Left ventricle myocardium inferior (tissue), 1 donor: ENCODE measurements at regions not wholly inside any gene's neighbourhood (a gene's known extent, or its start where the extent isn't known, plus 50 kb on each side); places are given as distances from the start of the nearest gene placed in this dataset.

Experiments
- DNase-seq: peaks from one replicate; pipeline ENCODE4 v3.0.0-alpha.2; 2020
- H3K27ac ChIP-seq: fragments of 200-600 bp; replicated peaks from 2 replicates; pipeline ENCODE4 v1.8.0; 2021
- H3K27me3 ChIP-seq: fragments of 200-600 bp; 2 replicates; pipeline ENCODE4 v1.8.0; 2021; ENCODE audit warnings: low read depth
- H3K36me3 ChIP-seq: fragments of 200-600 bp; 2 replicates; pipeline ENCODE4 v1.8.0; 2021
- H3K4me1 ChIP-seq: fragments of 200-600 bp; 2 replicates; pipeline ENCODE4 v1.8.0; 2021
- H3K4me3 ChIP-seq: fragments of 200-600 bp; 2 replicates; pipeline ENCODE4 v1.8.0; 2021; ENCODE audit warnings: mild to moderate bottlenecking, moderate library complexity
- H3K9me3 ChIP-seq: fragments of 200-600 bp; replicated peaks from 2 replicates; pipeline ENCODE4 v1.8.0; 2021
- CTCF ChIP-seq: fragments of 200-600 bp; IDR thresholded peaks from 2 replicates; pipeline ENCODE4 v1.8.0; 2021; ENCODE audit warnings: antibody characterized with exemption, mild to moderate bottlenecking, borderline replicate concordance
- intact Hi-C: fragments of 100-400 bp; cut with micrococcal nuclease; formaldehyde crosslinking; loops from one replicate; pipeline ENCODE4 v1.11.0; 2022
- donor health status: DM: no; HTN: yes; CAD: no; lungs with severe emphysema.

GRCh38 chr16:80277182-80277581 lies 263.6 kb upstream of the DYNLRB2 start:
- Histone ChIP-seq H3K4me3 (no peak overlapping the region), H3K9me3 (no peaks in the 10 kb centered on the region), H3K36me3 (no peaks in the 10 kb centered on the region), H3K27me3 (no peaks in the 10 kb centered on the region), H3K27ac (no peak overlapping the region), H3K4me1 (no peaks in the 10 kb centered on the region)
- no peak for TF ChIP-seq CTCF
- intact Hi-C loops: no loop called here
- DNase-seq: no peak

GRCh38 chr16:80274576-80275191 lies 266.1 kb upstream of the DYNLRB2 start:
- H3K27me3 ChIP-seq: no peaks in the 10 kb centered on the region
- no peaks in the 10 kb centered on the region for H3K9me3 ChIP-seq
- intact Hi-C loops: no loop called here

DNA sequence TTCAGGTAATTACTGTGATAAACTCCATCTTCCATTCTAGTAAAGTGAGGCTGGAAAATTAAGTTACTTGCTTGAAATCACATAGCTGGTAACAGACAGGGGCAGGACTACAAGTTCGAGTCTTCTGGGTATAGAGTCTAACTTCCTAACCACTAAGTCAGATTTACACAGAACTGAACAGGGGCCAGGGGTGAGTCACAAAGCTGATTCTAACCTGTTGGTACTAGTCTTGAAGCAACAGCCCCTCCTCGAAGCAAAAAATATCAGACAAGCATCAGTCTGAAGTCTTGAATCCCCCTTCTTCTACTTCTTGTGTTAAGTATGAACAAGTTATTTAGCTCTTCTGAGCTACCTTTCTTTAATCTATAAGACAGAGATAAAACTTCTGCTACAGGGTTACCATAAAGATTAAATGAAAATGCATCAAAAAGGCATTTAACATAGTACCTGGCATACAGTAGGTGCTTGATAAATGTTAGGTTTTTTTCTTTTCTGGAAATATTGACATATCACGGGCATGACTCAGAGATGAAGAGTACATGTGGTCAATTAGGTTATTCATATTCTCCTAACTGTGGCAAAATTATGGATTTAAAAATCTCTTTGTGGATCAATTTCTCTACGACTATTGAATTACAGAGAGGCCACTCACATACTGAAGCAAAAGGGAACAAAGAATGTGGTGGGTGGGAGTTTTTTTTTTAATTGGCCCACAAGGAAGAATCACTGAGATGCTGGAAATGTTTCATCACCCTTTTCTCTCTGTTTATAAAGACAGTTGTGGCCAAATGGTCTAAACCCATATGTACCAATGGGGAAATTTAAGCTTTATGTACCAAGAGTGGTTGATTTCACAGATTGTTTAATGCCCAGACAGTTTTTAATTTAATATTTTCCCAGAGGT lies 266.9 kb upstream of the DYNLRB2 start:
- no peak overlapping the region for H3K4me3 ChIP-seq
- no peaks in the 10 kb centered on the region for H3K36me3 ChIP-seq
- no peaks in the 10 kb centered on the region for H3K27me3 ChIP-seq
- H3K9me3 ChIP-seq: no peaks in the 10 kb centered on the region
- H3K4me1 ChIP-seq: no peaks in the 10 kb centered on the region
- H3K27ac ChIP-seq: no peak overlapping the region
- DNase-seq: no peak
- no peak for TF ChIP-seq CTCF
- intact Hi-C loops: no loop called here

More at GRCh38 chr16:80274576-80275191, 266.1 kb upstream of the DYNLRB2 start:
- Histone ChIP-seq H3K36me3 (no peaks in the 10 kb centered on the region), H3K27ac (no peak overlapping the region), H3K4me3 (no peak overlapping the region), H3K4me1 (no peaks in the 10 kb centered on the region)
- no peak for TF ChIP-seq CTCF
- DNase-seq: no peak

GRCh38 chr16:80265624-80266306 lies 275.0 kb upstream of the DYNLRB2 start:
- no peaks in the 10 kb centered on the region for H3K36me3 ChIP-seq
- peaks cover 10% of the 10 kb centered on the region for H3K27me3 ChIP-seq
- H3K9me3 ChIP-seq: no peaks in the 10 kb centered on the region
- H3K27ac ChIP-seq: no peak overlapping the region
- DNase-seq: no peak
- H3K4me1 ChIP-seq: no peaks in the 10 kb centered on the region
- intact Hi-C loops: no loop called here
- no peak for TF ChIP-seq CTCF
- no peak overlapping the region for H3K4me3 ChIP-seq

DNA sequence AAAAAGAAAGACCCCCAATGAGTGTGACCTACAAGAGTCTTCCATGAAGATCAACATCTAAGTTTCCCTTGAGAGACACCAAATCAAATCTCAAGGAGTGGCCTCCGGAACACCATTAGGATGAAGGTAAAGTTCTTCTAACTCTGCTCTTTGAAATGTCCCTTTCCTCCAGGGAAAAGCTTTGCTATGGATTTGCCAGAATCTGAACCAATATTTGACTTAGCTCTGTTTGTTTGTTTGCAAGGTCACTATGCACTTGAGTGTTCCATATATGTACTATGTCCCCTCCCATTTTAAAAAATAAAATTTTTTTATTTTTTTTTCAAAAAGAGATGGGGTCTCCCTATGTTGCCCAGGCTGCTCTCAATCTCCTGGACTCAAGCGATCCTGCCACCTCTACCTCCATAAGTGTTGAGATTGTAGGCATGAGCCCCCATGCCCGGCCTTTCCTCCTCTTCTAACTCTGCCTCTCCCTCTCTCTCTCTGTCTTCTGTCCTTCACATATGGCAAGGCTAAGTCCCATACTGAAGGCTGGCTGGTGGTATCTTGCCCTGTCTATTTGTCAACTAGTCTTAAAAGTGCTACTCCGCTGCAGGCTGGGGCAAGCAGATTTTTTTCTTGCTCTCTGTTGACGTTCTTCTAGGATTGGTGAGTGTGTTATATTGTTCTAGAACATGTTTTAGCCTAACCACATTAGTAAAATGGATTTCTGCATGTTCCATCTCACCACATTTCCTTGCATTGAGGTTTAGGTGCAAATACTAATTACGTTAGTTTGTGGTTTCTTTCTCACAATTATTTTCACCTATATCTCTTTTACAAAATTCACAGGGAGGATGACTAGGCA lies 276.7 kb upstream of the DYNLRB2 start:
- no peaks in the 10 kb centered on the region for H3K9me3 ChIP-seq
- intact Hi-C loops: no loop called here
- no peak for TF ChIP-seq CTCF
- H3K27me3 ChIP-seq: peaks cover 10% of the 10 kb centered on the region
- no peak for DNase-seq
- H3K4me1 ChIP-seq: no peaks in the 10 kb centered on the region
- no peaks in the 10 kb centered on the region for H3K36me3 ChIP-seq
- no peak overlapping the region for H3K27ac ChIP-seq
- H3K4me3 ChIP-seq: no peak overlapping the region
